Naive thymus-derived CD8-positive, alpha-beta T cell (primary cell): ENCODE measurements at regions not wholly inside any gene's neighbourhood (a gene's known extent, or its start where the extent isn't known, plus 50 kb on each side); places are given as distances from the start of the nearest gene placed in this dataset.
"Not testable (repeated sequence)": the region's sequence is repeated elsewhere in the genome, so short reads cannot be mapped to it uniquely, and the experiment has no call there.

Experiments
- ATAC-seq, 2 donors: fragments of 150-1000 bp; cut with Tn5 transposase in 1 of 2; sonication (Bioruptor Pico), chemical (Tn5 transposase) in 1 of 2; 1 replicate in 1 of 2; 2 replicates in 1 of 2; pipeline ENCODE4 v1.10.0; 2021; ENCODE audit warnings: mild to moderate bottlenecking in 2 of 2, moderate library complexity in 2 of 2
- POLR2A ChIA-PET: fragments of 350-600 bp; sonication (Branson Sonifier 250); formaldehyde crosslinking; loops from one replicate; lab custom pipeline; 2021; ENCODE audit warnings: antibody characterized with exemption; lab: Charles Lee
- DNase-seq, 10 donors: peaks; one replicate each; pipeline versions ENCODE4 v3.0.0 to v3.0.0-alpha.2; 2020 to 2022
- H3K27ac Mint-ChIP-seq, 10 donors: one replicate each; pipeline ENCODE4 v1.8.0; 2020 to 2022; ENCODE audit warnings: mild to moderate bottlenecking in 10 of 10, mixed read lengths in 10 of 10, moderate library complexity in 4 of 10, inconsistent platforms in 1 of 10
- H3K27me3 Mint-ChIP-seq, 5 donors: one replicate each; pipeline ENCODE4 v1.8.0; 2021 to 2022; ENCODE audit warnings: mixed read lengths in 5 of 5
- H3K36me3 Mint-ChIP-seq, 3 donors: one replicate each; pipeline ENCODE4 v1.8.0; 2020 to 2022; ENCODE audit warnings: mixed read lengths in 3 of 3, mild to moderate bottlenecking in 2 of 3, inconsistent platforms in 1 of 3
- H3K4me1 Mint-ChIP-seq, 4 donors: one replicate each; pipeline ENCODE4 v1.8.0; 2021 to 2022; ENCODE audit warnings: mixed read lengths in 4 of 4
- H3K4me3 Mint-ChIP-seq, 10 donors: one replicate each; pipeline ENCODE4 v1.8.0; 2020 to 2022; ENCODE audit warnings: mild to moderate bottlenecking in 10 of 10, mixed read lengths in 10 of 10, moderate library complexity in 6 of 10, inconsistent platforms in 1 of 10
- H3K9me3 Mint-ChIP-seq, 9 donors: one replicate each; pipeline ENCODE4 v1.8.0; 2020 to 2022; ENCODE audit warnings: mixed read lengths in 9 of 9, mild to moderate bottlenecking in 3 of 9, inconsistent platforms in 1 of 9, moderate library complexity in 1 of 9

DNA sequence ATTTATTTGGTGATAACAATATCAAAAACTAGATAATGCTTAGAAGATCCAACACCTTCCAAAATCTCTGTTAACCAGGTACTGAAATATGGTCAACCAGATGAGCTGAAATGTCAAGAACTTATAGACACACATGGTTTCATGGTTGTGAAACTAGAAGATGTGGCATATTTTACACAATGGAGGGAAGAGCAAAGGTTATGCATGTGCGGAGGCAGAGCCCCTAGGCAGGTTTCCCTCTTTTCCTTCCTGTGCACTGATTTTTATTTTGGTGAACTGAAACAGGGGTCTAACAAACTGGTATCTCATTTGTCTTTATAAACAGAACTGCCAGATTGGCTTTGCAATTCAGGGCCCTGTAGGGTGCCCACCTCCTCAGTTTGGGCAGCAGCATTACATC, 91.6 kb downstream of the PRL start:
- DNase-seq = no peak
- H3K36me3 Mint-ChIP-seq = no peaks in the 10 kb centered on the region
- no peak overlapping the region for H3K27ac Mint-ChIP-seq
- H3K4me3 Mint-ChIP-seq = no peak overlapping the region
- POLR2A ChIA-PET = no interaction called here
- H3K9me3 Mint-ChIP-seq = peaks cover 0 to 2% (median 0%) of the 10 kb centered on the region in 9 donors
- ATAC-seq = no peak
- H3K4me1 Mint-ChIP-seq = no peaks in the 10 kb centered on the region
- H3K27me3 Mint-ChIP-seq = peaks cover 0 to 1% (median 0%) of the 10 kb centered on the region in 5 donors

DNA sequence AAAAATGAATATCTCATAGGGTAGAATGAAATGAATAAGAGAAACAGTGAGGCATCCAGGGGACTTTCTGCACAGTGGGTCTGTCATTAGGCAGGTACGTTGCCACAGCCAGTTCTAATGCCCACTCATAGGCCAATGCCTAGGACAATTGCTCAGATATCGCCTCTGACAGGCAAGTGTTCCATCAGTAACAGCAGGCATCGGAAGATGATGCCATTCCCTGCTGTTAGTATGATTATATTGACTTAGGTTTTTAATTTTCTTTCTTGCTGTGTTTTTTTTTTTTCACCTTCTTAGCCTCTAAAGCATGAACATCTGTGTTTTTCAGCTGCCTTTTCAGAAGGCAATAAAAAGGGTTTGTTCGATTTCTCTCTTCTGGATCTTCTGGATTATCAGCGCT, 90.7 kb downstream of the PRL start:
- DNase-seq = no peak
- H3K4me3 Mint-ChIP-seq = no peak overlapping the region
- H3K36me3 Mint-ChIP-seq = no peaks in the 10 kb centered on the region
- ATAC-seq = no peak
- peaks cover 0 to 1% (median 0%) of the 10 kb centered on the region in 5 donors for H3K27me3 Mint-ChIP-seq
- peaks cover 0 to 2% (median 0%) of the 10 kb centered on the region in 9 donors for H3K9me3 Mint-ChIP-seq
- POLR2A ChIA-PET = no interaction called here
- H3K4me1 Mint-ChIP-seq = no peaks in the 10 kb centered on the region
- H3K27ac Mint-ChIP-seq = no peak overlapping the region

DNA sequence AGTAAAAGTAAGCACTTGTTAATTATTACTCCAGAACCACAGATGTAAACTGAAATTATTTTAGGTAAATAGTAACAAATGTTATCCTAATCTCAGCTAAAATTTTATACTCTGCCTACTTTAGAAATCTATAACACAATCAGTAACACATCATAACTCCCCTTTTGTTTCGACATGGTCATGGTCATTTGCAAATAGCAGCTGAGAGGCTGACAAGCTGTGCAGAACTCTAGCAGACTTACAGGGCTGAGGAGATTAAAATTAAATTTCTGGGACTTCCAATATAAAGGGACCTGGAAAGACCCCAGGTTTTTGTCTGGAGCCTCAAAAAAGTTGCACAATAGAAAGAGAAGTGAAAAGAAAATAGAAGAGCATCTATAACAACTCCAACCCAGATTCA, 88.8 kb downstream of the PRL start:
- Mint-ChIP-seq H3K4me3 (no peak overlapping the region), H3K9me3 (peaks cover 0 to 2% (median 0%) of the 10 kb centered on the region in 9 donors), H3K36me3 (no peaks in the 10 kb centered on the region), H3K4me1 (no peaks in the 10 kb centered on the region), H3K27me3 (peaks cover 0 to 1% (median 0%) of the 10 kb centered on the region in 5 donors), H3K27ac (no peak overlapping the region)
- POLR2A ChIA-PET = no interaction called here
- DNase-seq (no peak), ATAC-seq (no peak)

DNA sequence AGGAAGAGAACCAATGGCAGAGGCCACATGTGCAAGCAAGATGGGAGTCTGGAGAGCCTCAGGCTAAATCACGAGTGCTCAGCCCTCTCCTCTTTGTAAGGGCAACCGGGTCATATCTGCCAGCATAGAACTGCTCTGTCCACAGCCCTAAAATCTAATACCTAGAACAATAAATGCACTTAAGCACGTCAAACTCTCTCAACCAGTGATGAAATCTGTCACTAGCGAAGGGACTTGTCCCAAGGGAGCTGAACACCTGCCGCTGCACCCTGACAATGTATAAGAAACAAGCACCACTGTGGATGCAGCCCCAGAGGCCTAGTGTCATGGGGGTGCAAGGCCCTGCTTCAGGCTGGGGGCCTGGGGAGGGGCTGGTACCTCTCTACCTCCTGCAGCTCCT, 82.5 kb downstream of the PRL start:
- no peaks in the 10 kb centered on the region for H3K9me3 Mint-ChIP-seq
- no peaks in the 10 kb centered on the region for H3K27me3 Mint-ChIP-seq
- no peaks in the 10 kb centered on the region for H3K36me3 Mint-ChIP-seq
- POLR2A ChIA-PET = no interaction called here
- no peak overlapping the region for H3K4me3 Mint-ChIP-seq
- H3K4me1 Mint-ChIP-seq = peaks cover 0 to 3% (median 0%) of the 10 kb centered on the region in 4 donors
- H3K27ac Mint-ChIP-seq = no peak overlapping the region
- ATAC-seq (no peak), DNase-seq (no peak)

DNA sequence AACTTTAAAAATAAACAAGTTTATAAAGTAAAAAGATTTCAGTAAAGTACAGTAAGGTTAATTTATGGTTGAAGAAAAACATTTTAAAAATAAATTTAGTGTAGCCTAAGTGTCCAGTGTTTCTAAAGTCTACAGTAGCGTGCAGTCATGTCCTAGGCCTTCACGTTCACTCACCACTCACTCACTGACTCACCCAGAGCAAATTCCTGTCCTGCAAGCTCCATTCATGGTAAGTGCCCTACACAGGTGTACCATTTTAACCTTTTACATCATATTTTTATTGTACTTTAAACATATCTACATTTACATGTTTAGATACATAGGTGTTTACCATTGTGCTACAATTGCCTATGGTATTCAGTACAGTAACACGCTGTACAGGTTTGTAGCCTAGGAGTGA, 81.4 kb downstream of the PRL start:
- POLR2A ChIA-PET, H3K36me3 Mint-ChIP-seq, ATAC-seq, H3K27me3 Mint-ChIP-seq, H3K9me3 Mint-ChIP-seq, H3K4me3 Mint-ChIP-seq, H3K4me1 Mint-ChIP-seq, DNase-seq, H3K27ac Mint-ChIP-seq: not testable (repeated sequence)

DNA sequence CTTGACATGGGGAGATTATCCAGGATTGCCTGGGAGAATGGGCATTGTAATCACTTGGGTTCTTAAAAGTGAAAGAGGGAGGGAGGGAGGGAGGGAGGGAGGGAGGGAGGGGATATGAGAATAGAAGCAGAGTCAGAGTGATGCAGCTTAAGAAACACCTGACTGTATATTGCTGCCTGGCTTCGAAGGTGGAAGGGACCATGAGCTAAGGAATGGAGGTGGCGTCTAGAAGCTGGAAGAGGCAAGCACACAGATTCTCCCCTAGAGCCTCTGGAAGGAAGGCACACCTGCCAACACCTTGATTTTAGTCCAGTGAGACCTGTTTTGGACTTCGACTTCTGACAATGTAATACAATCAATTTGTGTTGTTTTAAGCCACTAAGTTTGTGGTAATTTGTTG, 78.4 kb downstream of the PRL start:
- H3K27ac Mint-ChIP-seq = no peak overlapping the region
- H3K4me1 Mint-ChIP-seq = peaks cover 0 to 3% (median 0%) of the 10 kb centered on the region in 4 donors
- no peaks in the 10 kb centered on the region for H3K36me3 Mint-ChIP-seq
- no peak overlapping the region for H3K4me3 Mint-ChIP-seq
- DNase-seq (no peak), ATAC-seq (no peak)
- H3K9me3 Mint-ChIP-seq = no peaks in the 10 kb centered on the region
- peaks cover 0 to 4% (median 0%) of the 10 kb centered on the region in 5 donors for H3K27me3 Mint-ChIP-seq
- POLR2A ChIA-PET = no interaction called here

DNA sequence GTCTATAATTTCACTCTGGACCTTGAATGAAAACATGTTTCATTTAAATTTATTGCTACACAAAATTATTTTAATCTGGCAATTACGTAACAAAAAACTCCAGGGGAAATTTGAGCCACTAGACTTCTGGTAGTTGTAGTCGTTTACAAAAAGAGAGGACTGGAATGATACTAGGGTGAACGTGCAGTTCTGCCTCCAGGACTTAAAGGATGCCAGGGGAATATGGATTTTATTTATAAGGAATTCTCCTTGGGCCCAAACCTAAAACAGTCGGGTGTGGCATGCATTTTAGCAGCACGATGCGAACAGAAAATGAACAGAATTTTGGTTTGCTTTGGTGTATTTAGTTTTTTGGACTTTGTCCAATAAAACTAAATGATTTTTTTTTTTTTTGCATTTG, 76.9 kb downstream of the PRL start:
- no peak overlapping the region for H3K4me3 Mint-ChIP-seq
- no peaks in the 10 kb centered on the region for H3K4me1 Mint-ChIP-seq
- POLR2A ChIA-PET = no interaction called here
- H3K27ac Mint-ChIP-seq = no peak overlapping the region
- H3K36me3 Mint-ChIP-seq = no peaks in the 10 kb centered on the region
- ATAC-seq = no peak
- no peaks in the 10 kb centered on the region for H3K9me3 Mint-ChIP-seq
- H3K27me3 Mint-ChIP-seq = peaks cover 0 to 4% (median 0%) of the 10 kb centered on the region in 5 donors
- DNase-seq = no peak

DNA sequence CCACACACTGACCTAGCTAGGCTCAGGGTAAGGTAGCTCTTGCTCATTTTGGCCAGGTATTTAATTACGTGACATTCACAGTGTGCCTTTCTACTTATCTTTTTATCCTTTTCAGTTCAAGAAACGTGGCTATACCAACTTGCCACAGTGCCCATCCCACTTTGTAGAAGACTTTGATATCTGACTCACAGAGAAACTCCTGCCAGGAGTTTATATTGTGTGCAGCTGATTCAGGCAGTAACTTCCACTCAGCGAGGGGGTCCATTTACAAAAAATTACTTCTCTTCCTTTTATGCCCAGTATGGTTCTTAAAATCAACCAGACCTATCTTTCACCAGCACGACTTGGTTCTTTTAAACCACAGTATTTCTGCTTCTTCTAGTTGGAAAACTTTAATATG, 75.6 kb downstream of the PRL start:
- Mint-ChIP-seq H3K4me3 (no peak overlapping the region), H3K36me3 (no peaks in the 10 kb centered on the region), H3K9me3 (no peaks in the 10 kb centered on the region), H3K27ac (no peak overlapping the region), H3K4me1 (no peaks in the 10 kb centered on the region), H3K27me3 (peaks cover 0 to 4% (median 0%) of the 10 kb centered on the region in 5 donors)
- POLR2A ChIA-PET = no interaction called here
- DNase-seq (no peak), ATAC-seq (no peak)

DNA sequence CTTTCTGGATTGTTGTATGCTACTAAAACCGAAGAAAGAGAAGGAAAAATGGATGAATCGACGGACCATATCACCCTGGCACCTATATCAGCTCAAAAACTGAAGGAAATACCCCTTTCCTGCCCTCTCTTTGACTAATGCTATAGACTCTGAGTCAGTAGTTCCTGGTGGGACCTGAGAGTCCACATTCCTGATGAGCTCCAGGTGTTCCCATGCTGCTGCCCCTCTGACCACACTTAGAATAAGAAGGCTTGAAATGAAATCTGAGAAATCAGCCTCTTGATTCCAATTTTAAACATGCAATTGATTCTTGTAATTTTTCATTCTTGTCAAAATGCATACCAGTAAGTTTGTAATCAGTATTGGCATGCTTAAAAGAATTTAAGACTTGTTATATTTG, 75.2 kb downstream of the PRL start:
- ATAC-seq = no peak
- H3K4me1 Mint-ChIP-seq = no peaks in the 10 kb centered on the region
- POLR2A ChIA-PET = no interaction called here
- no peaks in the 10 kb centered on the region for H3K9me3 Mint-ChIP-seq
- DNase-seq = no peak
- H3K4me3 Mint-ChIP-seq = no peak overlapping the region
- H3K36me3 Mint-ChIP-seq = no peaks in the 10 kb centered on the region
- H3K27ac Mint-ChIP-seq = no peak overlapping the region
- peaks cover 0 to 4% (median 0%) of the 10 kb centered on the region in 5 donors for H3K27me3 Mint-ChIP-seq

DNA sequence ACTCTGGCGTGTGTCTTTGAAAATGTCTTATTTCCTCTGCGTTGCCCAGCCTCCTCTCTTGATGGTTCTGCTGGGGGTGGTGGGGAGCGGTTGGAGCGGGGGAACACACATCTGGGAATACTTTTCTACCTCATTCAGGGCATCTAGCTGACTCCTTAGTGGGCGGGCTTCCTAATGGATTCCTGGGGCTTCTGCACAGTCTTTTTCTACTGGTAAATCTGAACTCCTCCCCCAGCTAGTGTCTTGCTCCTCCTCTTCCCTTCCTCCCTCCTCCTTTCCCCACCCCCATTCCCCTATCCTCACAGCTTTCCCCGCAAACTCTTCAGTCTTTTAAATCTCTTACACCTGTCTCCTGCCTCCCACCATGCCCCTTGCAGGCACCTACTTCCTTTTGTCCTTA, 74.4 kb downstream of the PRL start:
- DNase-seq = no peak
- POLR2A ChIA-PET = no interaction called here
- no peak overlapping the region for H3K4me3 Mint-ChIP-seq
- H3K4me1 Mint-ChIP-seq = no peaks in the 10 kb centered on the region
- H3K27me3 Mint-ChIP-seq = peaks cover 0 to 4% (median 0%) of the 10 kb centered on the region in 5 donors
- H3K9me3 Mint-ChIP-seq = no peaks in the 10 kb centered on the region
- no peaks in the 10 kb centered on the region for H3K36me3 Mint-ChIP-seq
- no peak overlapping the region for H3K27ac Mint-ChIP-seq
- ATAC-seq = no peak

DNA sequence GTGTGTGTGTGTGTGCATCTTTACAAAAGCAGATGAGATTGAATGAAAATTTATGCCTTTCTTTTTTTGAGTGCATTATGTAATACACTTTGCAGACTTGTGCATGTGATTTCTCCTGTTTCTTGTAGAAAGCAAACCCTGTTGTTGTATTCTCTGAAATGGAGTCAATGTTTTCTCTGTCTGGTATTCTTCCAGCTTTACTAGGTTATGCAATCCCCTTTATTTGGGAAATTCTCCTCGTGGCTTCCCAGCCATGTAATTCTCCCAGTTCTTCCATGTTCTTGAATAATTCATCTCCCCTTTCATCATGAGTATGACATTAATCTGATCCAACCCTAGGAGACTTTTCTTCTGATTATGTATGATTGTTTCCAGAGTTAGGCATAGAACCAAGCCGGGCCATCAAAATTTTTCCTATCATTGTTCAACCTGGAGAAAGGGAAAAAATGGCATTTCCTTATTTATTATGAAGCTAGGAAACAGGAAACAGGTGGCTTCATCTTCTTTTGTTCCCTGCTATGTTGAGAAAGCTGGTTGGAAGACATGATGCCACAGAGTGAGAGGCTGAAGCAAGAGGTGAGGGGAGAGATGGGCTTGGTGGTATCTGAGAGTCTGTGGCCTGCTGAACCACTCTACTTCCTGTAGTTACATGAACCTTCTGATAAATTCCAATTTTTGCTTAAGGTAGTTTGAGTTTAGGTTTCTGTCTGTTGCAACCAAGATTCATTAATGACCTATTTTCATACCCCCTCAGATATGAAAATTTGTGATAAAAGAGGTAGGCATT, 68.8 kb downstream of the PRL start:
- ATAC-seq (no peak), DNase-seq (no peak)
- H3K36me3 Mint-ChIP-seq = no peaks in the 10 kb centered on the region
- no peaks in the 10 kb centered on the region for H3K9me3 Mint-ChIP-seq
- POLR2A ChIA-PET = no interaction called here
- H3K4me3 Mint-ChIP-seq = no peak overlapping the region
- H3K27me3 Mint-ChIP-seq = peaks cover 0 to 4% (median 0%) of the 10 kb centered on the region in 5 donors
- H3K27ac Mint-ChIP-seq = no peak overlapping the region
- H3K4me1 Mint-ChIP-seq = peaks cover 0 to 2% (median 0%) of the 10 kb centered on the region in 4 donors

DNA sequence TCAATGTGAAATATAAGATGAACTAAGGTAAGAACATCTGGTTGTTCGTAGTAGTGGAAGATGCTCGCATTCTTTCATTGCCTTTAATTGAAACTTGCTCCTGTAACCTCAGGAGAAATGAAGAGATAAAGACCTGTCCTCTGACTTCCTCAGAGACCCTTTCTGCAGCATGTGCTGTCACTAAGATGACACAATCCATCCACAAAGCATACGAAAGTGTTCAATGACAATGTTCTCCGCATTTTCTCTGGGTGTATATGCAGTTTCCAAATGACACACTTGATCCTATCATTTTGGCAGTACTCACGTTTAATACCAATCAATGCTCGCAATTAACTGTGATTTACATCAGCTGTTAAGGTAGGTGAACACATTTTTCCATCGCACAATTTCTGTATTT, 65.8 kb downstream of the PRL start:
- Mint-ChIP-seq H3K27me3 (no peaks in the 10 kb centered on the region), H3K9me3 (peaks cover 0 to 6% (median 5%) of the 10 kb centered on the region in 9 donors), H3K27ac (no peak overlapping the region), H3K4me1 (peaks cover 0 to 2% (median 0%) of the 10 kb centered on the region in 4 donors), H3K4me3 (no peak overlapping the region), H3K36me3 (no peaks in the 10 kb centered on the region)
- ATAC-seq = no peak
- POLR2A ChIA-PET = no interaction called here
- no peak for DNase-seq

DNA sequence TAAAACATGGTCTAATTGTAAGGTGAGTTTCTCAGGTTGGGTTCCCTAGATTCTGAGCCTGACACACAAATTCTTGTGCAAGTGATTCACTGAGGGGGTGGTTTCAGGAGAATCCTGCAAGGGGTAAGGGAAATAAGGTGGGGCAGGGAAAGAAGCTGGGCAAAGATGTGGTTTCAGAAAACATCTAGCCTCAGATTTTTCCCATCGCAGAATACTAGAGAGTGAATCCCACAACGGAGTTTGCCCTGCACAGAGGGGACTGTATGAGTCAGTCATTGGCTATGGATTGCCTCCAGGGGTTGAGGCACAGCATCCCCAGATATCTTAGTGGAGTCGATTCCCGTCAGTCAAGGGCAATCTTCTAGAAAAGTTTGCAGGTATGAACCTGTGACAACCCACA, 65.2 kb downstream of the PRL start:
- Mint-ChIP-seq H3K27me3 (peaks cover 0 to 4% (median 0%) of the 10 kb centered on the region in 5 donors), H3K36me3 (no peaks in the 10 kb centered on the region), H3K4me3 (no peak overlapping the region), H3K9me3 (peaks cover 0 to 10% (median 5%) of the 10 kb centered on the region in 9 donors), H3K27ac (no peak overlapping the region), H3K4me1 (peaks cover 0 to 2% (median 0%) of the 10 kb centered on the region in 4 donors)
- ATAC-seq = no peak
- POLR2A ChIA-PET = no interaction called here
- no peak for DNase-seq
